ENCODE measurements at regions not wholly inside any gene's neighbourhood (a gene's known extent, or its start where the extent isn't known, plus 50 kb on each side); places are given as distances from the start of the nearest gene placed in this dataset.

GRCh38 chr4:100894339-100894870, 376.6 kb upstream of the EMCN start:
- H3K4me1 Mint-ChIP-seq: peaks cover under 1% of the 10 kb centered on the region in 2 experiments
- no peaks in the 10 kb centered on the region for H4K20me1 ChIP-seq (ENCODE audit: control insufficient read depth, insufficient read depth, insufficient read length)
- H3K9ac ChIP-seq (ENCODE audit: extremely low read depth, insufficient read length, low read length): no peak overlapping the region
- H2BK5ac ChIP-seq (ENCODE audit: insufficient read length, low read length): no peak overlapping the region
- H2BK120ac ChIP-seq (ENCODE audit: low read depth, low read length, poor library complexity, severe bottlenecking): no peak overlapping the region
- no peaks in the 10 kb centered on the region for H3K79me1 ChIP-seq (ENCODE audit: insufficient read depth, low read depth, low read length, poor library complexity, severe bottlenecking)
- no peak overlapping the region for H4K8ac ChIP-seq (replicated peaks; ENCODE audit: insufficient read length, low read depth, low read length)
- no peaks in the 10 kb centered on the region for H3K27me3 Mint-ChIP-seq (ENCODE audit: low read depth)
- no peak overlapping the region for H3K18ac ChIP-seq (ENCODE audit: insufficient read length, low read depth, low read length)
- H3K79me2 ChIP-seq (ENCODE audit: insufficient read depth, low read length): no peaks in the 10 kb centered on the region
- TF ChIP-seq, protein P1, sequence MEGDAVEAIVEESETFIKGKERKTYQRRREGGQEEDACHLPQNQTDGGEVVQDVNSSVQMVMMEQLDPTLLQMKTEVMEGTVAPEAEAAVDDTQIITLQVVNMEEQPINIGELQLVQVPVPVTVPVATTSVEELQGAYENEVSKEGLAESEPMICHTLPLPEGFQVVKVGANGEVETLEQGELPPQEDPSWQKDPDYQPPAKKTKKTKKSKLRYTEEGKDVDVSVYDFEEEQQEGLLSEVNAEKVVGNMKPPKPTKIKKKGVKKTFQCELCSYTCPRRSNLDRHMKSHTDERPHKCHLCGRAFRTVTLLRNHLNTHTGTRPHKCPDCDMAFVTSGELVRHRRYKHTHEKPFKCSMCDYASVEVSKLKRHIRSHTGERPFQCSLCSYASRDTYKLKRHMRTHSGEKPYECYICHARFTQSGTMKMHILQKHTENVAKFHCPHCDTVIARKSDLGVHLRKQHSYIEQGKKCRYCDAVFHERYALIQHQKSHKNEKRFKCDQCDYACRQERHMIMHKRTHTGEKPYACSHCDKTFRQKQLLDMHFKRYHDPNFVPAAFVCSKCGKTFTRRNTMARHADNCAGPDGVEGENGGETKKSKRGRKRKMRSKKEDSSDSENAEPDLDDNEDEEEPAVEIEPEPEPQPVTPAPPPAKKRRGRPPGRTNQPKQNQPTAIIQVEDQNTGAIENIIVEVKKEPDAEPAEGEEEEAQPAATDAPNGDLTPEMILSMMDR (conservative IDR thresholded peaks at IDR 0.05): no peak
- H3K4me2 ChIP-seq (ENCODE audit: insufficient read depth, insufficient read length, low read length): no peak overlapping the region
- H3K56ac ChIP-seq (ENCODE audit: insufficient read length, low read depth, low read length): no peak overlapping the region
- DNase-seq: no peak
- H3K4me3 Mint-ChIP-seq: no peak overlapping the region
- H3K23ac ChIP-seq (ENCODE audit: insufficient read length, low read depth, low read length): no peak overlapping the region
- H3T11ph ChIP-seq (ENCODE audit: low read length): no peak overlapping the region
- H2AK5ac ChIP-seq (ENCODE audit: insufficient read length, low read length): no peak overlapping the region
- H2BK20ac ChIP-seq (ENCODE audit: low read depth, low read length, poor library complexity, severe bottlenecking): no peak overlapping the region
- no peak overlapping the region for H3K27ac Mint-ChIP-seq
- H3K4me1 ChIP-seq (ENCODE audit: insufficient read depth, low read length): no peaks in the 10 kb centered on the region
- no peak overlapping the region for H3K27ac ChIP-seq (ENCODE audit: insufficient read length, low read depth, low read length)
- peaks cover 5 to 12% of the 10 kb centered on the region in 2 experiments; a peak in 3 of 5 replicates for H3K9me3 Mint-ChIP-seq
- no CpG with 5 or more reads among the region's 1 CpG for WGBS (ENCODE audit: extremely low coverage, insufficient read length, low lambda C conversion rate)
- no peaks in the 10 kb centered on the region for H3K9me3 ChIP-seq (ENCODE audit: control insufficient read depth, low read depth, low read length)
- no peak overlapping the region for H2BK15ac ChIP-seq (ENCODE audit: low read depth, low read length)
- no peak overlapping the region for H3K4ac ChIP-seq (ENCODE audit: low read depth, low read length)
- no peak overlapping the region for H3K14ac ChIP-seq (ENCODE audit: insufficient read depth, low read length)
- no peaks in the 10 kb centered on the region for H3K23me2 ChIP-seq (ENCODE audit: insufficient read length, low read depth, low read length, poor library complexity, severe bottlenecking)
- no peak overlapping the region for H4K91ac ChIP-seq (ENCODE audit: insufficient read length, low read depth, low read length)
- H3K27me3 ChIP-seq (ENCODE audit: insufficient read depth, low read length): no peaks in the 10 kb centered on the region
- no peak overlapping the region for H2AFZ ChIP-seq (ENCODE audit: low read length)
- H2BK12ac ChIP-seq (ENCODE audit: insufficient read length, low read depth, low read length): no peak overlapping the region
- H4K5ac ChIP-seq (ENCODE audit: insufficient read length, low read depth, low read length): no peak overlapping the region
- H3K36me3 Mint-ChIP-seq (ENCODE audit: insufficient read depth in 1 of 3, low read depth in 3 of 3): peaks cover 7 to 21% (median 8%) of the 10 kb centered on the region in 3 experiments; a peak in 5 of 7 replicates

Data from H9 (cell line).